HG02870 (cell line): ENCODE measurements at regions not wholly inside any gene's neighbourhood (a gene's known extent, or its start where the extent isn't known, plus 50 kb on each side); places are given as distances from the start of the nearest gene placed in this dataset.

Experiments
- ATAC-seq: cut with Tn5 transposase; IDR thresholded peaks from one replicate; pipeline ENCODE4 v1.9.1; 2021; ENCODE audit warnings: mild to moderate bottlenecking, moderate library complexity; ENCODE audit not compliant: unreplicated experiment

DNA sequence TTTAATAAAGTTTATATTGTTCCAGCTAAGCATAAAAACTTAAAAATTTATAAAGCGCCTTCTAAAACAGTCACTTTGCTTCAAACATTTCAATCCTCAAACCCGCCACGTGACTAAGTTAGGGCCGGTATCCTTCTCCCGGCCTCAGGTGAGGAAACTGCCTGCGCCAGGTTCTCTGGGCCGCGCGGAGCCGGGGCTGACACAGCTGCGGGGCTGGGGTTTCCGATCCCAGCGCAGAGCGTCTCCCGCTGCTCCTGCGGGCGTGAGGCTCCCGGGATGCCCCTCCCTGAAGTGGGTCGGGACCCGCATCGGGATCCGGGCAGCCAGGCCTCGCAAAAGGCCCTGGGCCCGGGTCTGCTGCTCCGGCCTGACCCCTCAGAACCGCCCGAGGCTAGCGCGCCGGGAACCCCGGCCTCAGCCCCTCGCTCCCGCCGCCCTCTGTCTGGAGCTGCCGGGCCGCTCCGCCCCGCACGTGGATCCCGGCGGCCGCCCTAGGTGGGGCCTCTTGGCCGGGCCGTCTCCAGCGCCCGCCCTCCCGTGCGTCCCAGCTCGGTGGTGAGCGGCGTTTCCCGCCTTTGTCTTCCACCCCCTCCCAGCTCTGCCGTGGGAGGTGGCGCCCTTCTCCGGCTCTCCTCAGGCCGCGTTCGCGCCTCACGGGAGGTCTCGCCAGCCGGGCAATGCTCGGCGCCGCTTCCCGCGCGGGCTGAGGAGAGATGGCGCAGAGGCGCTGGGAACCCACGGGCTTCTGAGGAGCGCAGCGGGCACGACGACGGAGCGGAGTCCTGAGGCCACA, 267.9 kb downstream of the DLL1 start:
- ATAC-seq = no peak

DNA sequence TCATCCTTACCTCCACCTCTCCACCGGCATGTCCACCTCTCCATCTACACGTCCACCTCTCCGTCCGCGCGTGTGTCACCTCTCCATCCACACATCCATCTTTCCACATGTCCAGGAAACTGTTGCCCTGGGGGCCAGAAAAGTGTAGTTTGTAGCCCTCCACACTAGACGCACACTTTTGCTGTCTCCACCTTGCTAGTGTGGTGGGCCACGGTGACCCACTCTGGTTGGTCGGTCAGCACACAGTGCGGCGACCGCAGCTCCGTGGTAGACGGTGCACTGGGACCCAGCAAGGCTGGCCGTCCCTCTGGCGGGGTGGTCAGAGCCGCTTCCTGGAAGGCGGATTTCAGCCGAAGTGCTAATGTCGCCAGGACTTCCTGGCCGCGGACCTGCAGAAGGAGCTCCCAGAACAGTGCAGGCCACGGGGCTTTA, 268.6 kb downstream of the DLL1 start:
- no peak for ATAC-seq

DNA sequence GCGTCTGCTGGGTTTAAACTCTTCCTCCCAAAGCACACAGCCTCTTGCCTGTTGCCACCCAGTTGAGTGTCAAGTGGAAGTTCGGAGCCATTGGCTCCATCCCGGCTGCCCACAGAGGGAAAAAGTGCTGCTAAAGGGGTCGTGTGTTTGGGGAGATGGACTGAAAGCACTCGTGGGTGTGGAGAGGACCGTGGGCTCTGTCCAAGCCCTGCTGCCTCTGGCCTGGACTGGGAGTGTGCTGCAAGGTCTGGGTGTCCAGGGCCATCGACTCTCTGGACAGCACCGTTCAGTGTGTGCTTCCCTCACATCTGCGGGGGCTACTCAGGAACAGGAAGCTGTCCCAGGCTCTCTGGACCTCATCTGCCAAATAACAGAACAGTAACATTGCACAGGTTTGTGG, 269.3 kb downstream of the DLL1 start:
- ATAC-seq = no peak

DNA sequence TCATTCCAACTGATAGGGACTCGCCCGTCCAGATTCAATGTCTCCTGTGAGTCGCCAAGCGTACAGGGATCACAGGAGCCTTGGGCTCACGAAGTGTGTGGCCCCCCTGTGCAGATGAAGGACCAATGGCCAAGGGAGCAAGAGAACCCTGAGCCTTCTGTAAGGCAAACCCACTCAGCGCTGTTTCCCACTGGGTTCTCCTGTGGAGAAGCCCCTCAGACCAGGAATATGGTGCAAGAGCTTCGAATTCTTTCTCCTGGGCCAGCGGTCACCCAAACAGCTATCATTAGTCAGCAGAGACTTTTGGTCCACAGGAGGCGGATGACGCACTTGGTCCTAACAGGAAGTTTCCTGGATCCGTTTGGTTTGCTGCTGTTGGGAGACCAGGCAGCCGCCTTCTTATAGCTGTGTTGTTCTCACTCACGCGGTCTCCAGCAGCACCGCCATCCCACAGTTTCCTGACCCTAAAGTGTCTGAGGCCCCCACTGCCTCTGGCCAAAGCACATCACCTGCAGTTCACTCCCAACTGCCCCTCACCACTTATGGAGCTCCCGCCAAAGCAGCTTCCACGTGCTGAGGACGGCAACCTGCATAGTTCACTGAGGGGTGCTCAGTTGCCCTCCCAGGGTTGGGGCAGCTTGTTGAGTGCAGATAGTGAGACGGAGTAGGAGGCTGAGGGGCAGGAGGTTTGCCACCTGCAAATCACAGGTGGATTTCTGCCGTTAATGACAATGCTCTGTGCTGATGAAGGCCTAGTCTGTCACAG, 268.6 kb downstream of the ERMARD start:
- no peak for ATAC-seq

DNA sequence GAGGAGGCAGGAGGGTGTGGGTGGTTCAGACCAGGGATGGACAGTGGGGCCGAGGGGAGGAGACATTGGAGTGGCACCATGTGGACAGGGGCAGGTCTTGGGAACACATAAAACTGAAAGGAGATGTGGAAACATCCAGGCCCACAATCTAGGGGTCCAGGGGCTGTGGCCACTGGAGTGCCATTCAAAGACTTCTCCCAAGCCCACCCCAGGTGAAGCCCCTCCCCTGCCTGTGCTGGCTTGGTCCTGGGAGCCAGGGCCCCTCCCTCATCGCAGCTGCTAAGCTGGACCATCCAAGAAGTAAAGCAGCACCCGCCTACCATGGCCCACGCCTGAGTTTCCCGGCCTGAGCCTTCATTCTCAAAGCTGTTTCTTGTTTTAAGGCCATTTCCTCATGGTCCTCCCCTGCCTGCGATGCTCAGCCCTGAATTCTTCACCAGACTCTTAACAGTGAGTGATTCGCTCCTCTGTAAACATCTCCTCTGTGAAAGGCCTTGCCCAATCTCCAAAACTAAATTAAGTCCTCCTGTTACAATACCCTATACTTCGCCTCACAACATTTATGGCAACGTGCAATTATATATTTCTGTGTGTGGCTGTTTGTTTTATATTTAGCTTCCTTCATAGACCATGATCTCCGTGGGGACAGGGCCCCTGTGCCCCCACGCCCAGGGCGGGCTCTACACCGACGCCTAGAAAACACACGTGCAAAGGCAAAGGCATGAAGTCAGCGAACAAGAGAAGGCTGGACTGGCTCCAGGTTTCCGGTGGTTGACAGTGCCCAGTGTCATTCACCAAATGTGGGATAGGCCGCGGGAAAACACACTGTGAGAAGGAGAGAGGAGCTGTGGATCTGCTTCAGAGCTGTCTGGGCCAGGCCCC, 267.8 kb downstream of the ERMARD start:
- ATAC-seq = no peak

DNA sequence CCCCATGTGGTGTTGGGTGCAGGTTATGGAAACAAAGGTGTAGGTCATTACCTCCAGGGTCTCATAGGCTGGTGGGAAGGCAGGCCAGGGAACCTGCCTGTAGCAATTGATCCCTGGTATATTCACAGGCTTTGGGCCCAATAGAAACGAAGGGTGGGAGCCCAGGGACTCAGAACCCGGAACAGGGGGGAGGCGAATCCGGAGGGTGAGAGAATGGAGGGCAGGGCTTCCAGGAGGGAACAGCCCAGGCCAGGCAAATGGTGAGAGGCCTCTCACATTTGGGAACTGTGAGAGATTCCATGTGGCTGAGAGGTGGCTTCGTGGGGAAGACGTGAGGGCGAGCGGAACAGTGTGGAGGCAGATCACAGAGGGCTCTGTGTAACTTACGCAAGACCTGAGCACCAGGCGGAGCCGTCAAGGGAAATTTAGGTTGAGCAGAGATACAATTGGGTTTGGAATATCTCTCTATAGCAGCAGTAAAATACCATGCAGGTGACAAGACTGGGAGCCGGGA, 267.1 kb downstream of the ERMARD start:
- ATAC-seq = no peak

DNA sequence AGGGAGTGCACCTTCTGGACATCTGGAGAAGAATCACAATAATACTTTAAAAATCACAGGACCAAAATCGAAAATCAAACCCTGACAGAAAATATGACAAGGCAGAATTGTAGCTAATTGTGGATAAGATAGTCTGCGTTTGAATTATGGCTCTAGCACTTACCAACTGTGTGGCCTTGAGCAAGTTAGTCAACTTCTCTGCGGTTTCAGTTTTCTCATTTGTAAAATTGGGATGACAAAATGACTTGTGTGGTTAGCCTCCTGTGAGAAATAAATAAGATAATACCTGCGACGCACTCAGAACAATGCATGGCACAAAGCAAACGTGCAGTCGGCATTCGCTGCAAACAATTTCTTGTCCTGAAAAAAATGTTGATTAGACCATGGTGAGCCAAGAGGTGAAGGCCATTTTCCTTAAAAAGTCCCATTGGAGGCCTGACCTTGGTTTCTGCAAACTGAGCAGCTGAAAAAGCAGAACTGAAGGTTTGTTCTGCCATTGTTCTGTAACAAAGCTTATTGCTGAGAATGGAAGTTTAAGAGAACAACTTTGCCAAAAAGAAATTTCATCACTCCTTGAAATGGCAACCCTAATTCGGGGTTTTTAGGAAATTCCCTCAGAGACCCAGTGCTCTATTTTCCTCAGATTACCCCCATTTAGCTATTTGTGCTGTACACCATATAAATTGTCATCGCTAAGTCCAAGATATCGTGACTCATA, 266.3 kb downstream of the ERMARD start:
- no peak for ATAC-seq

DNA sequence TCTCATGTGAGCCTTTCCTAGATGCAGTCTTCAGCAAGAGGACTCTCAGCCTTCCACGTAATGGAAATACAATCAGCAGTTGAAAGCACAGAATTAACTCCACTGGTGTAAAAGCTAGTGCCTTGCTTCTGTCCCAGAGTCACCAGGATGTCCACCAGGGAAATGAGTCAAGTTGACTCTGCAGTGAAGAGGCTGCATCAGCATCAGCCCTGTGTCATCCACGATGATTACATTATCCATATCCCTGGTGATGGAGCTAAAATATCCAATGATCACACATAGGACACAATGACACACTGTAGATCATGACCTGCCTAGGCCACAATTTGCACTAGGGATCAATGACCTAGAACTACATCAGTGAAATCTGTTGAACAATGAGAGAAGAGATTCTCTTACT, 262.4 kb downstream of the ERMARD start:
- ATAC-seq = no peak

DNA sequence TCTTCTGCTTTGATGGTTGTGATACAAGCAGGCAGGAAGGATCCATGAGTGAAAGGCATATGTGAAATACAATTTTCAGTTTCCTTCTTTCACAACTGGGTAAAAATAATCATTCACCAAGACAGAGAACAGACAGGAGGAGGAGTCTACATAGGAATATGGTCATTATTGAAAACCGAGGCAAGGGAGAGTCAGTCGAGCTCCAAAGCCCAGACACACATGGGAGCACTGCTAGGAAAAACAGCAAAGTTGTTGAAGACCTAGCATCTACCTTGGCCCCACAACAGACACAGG, 260.6 kb downstream of the ERMARD start:
- ATAC-seq = no peak

DNA sequence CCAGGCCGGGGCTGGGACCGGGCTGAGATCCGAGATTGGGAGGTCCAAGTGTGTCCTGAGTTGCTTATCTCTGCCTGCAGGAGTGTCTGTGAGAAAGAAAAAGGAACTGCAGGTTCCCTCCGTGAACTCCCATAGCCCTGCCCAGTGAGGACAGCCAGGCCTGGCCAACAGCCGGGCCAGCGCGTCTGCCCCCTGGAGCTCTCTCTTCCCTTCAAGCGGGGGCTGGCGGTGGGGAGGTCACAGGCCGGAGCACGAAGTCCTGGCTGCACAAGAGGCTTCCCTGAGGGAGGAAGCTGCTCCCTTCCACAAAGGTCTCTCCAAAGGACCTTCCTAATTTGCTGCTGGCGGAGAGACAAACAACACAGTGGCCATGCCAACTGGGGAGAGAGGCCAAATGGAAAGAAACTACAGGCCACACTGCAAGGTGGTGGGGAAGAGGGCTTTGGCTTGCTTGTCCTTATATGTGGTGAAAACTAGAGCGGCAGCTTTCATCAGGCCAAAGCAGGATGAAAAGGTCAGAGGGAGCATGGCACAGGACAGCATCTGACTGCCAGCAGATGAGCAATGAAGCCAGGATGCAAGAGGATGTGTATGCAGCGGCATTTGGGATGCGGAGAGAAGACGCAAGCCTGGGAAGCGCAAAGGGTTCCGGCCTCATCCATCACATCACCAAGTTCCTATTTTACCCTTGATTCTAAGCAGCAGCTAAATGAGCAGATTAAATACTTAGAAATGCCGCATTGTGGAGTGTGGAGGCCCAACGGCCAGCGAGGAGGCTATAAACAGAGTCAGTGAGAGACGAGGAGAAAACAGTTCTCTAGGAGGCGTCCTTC, 260.0 kb downstream of the ERMARD start:
- ATAC-seq = no peak

DNA sequence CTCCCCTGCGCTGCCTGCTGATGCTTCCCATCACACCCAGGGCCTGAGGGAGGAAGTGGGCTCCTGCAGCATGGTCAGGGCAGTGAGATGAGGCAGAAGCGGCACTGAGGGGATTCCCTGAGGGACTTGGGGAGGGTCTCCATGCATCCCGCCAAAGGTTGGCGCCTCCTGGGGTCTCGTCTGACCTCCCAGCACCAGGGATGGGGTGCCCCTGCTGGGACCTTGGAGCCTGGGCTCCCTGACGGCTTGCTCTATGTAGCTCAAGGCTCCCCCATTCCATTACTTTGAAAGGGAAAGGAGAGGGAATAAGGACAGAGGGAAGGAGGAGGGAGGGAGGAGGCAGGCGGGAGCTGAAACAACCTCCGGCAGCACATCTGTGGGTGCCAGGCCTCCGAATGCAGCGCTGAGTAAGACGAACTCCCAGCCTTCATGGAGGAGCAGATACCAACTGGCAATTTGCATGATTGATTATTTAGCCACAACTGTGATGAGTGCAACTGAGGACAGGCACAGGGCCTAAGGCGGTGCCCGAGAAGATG, 259.3 kb downstream of the ERMARD start:
- no peak for ATAC-seq

DNA sequence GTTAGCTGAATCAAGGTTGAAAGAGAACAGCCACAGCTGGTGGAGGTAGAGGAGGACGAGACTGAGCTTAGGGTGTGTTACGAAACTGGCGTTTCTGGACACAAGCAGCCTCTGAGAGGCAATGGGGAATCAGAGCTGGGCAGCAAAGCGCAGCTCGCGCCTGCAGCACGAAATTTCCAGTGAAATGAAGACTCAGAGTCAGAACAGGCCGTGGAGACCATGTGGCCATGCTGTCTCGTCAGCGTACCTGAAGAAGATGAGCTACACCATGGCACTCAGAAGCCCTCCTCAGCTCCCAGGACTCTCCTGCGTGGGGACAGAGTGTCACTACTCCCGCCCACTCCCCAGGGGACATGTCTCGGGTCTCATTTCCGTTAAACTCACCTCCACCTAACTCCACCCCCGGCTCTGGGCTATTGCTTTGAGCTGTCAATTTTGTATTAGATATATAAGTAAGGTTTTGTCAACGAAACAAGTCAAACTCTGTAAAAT, 256.9 kb downstream of the ERMARD start:
- ATAC-seq = no peak

DNA sequence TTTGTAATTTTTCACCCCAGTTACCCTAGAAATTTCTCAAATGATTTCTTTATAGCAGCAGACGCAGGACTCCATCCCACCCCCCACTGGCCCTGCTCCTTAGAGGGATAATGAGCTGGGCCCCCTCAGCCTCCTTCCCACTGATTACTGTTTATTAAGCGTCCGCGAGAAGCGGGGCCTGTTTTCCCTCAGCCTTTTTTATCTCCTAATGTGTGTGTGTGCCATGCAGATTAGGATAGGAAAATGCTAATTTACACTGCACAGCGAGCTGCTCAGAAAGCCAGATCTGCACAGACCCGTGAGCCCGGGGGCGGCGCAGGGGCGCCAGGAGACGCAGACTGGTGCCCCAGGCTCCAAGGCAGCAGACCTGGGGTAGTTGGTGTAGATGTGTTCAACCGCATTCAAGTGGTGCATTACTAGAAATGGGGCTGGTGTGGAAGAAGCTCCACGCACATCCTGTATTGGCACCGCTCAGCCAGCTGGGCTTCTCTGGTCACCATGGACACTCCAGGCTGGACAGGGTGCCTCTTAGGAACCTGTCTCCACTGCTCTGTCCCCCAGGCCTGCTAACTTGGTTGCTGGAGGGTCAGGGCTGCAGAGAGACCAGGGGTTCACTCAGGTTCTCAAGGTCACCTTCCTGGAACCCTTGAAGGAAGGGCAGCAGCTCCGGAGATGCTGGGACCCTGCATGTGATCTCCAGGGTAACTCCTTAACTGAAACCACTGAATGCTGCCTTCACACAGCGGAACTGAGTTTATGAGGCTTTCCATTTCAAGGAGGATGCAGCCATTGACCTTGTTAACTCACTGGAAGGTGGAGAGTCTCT, 256.3 kb downstream of the ERMARD start:
- ATAC-seq = no peak

DNA sequence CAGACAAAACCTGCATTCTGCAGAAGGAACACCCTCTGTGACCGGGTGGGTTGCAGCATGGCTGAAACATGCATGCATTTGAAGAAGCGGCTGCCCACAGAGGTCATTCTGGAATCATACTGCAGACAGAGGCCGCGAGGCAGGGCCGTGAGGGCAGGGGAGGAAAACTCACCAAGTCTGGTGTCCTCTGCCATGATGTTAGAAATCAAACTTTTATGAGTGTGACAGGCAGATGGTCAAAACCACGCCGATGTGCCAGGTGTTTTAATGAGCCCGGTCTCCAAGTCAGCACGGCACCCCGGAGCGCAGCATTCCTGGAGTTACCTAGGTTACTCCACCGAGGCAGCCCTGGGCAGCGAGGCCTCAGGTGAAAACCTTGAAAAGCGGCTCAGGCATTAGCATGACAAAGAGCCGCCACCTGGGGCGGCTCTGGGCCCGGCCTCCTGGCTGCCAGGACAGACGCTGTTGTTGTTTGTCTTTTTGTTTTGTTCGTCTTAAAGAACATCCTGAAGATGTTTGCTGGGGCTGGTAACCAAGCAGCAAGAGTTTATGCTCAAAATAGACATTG, 255.6 kb downstream of the ERMARD start:
- ATAC-seq = no peak

DNA sequence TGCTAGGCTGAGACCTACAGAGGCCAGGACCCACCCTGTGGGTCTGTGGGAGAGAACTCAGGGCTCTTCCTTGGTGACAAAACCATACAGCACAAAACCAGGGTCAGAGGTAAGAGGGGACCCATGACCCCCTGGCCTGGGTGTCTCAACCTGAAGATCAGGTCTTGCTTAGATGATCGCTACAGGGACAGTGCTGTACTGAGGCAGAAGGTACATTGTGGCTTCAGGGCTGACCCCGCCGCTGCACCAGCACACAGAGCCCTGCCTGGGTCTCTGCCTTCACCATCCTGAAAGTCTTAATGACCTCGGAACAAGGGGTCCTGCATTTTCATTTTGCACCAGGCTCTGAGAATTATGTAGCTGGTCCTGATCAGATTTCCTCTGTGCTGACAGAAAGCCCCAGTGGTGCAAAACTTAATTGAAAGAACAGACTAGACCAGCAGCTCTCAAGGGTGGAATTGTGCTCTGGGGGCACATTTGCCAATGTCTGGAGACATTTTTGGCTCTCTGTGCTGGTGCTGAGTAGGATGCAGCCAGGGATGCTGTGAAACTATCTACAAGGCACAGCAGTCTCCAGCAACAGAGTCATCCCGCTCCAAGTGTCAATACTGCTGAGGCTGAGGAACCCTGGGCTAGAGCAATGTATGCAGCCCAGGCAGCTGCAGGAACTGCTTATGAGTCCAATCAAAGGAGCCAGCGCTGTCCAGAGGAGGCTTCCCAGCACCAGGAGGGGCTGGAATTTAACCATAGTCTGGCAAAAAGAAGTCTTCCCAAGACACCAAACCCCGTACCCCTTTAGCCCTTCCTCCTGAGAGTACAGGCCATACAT, 254.9 kb downstream of the ERMARD start:
- ATAC-seq = no peak

DNA sequence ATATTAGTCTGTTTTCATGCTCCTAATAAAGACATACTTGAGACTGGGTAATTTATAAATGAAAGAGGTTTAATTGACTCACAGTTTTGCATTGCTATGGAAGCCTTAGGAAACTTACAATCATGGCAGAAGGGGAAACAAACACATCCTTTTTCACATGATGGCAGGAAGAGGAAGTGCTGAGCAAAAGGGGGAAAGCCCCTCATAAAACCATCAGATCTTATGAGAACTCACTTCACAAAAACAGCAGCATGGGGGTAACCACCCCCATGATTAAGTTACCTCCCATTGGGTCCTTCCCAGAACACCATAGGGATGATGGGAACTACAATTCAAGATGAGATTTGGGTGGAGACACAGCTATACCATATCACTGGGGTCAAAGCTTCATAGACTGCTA, 254.2 kb downstream of the ERMARD start:
- no peak for ATAC-seq

DNA sequence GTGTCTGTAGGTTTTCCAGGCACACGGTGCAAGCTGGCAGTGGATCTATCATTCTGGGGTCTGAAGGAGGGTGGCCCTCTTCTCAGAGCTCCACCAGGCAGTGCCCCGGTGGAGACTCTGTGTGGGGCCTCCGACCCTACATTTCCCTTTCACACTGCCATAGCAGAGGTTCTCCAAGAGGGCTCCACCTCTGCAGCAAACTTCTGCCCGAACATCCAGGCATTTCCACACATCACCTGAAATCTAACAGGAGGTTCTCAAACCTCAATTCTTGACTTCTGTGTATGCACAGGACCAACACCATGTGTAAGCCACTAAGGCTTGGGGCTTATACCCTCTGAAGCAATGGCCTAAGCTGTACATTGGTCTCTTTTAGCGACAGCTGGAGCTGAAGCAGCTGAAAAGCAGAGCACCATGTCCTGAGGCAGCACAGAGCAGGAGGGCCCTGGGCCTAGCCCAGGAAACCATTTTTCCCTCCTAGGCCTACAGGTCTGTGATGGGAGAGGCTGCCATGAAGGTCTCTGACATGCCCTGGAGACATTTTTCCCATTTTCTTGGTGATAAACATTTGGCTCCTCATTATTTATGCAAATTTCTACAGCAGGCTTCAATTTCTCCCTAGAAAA, 253.3 kb downstream of the ERMARD start:
- ATAC-seq = no peak
